D721Med (cell line): ENCODE measurements at regions not wholly inside any gene's neighbourhood (a gene's known extent, or its start where the extent isn't known, plus 50 kb on each side); places are given as distances from the start of the nearest gene placed in this dataset.
"Not testable (repeated sequence)": the region's sequence is repeated elsewhere in the genome, so short reads cannot be mapped to it uniquely, and the experiment has no call there.

Experiments
- DNase-seq: peaks from one replicate; pipeline ENCODE4 v3.0.0; 2011; ENCODE audit warnings: low spot score; ENCODE audit not compliant: insufficient read length
- FAIRE-seq: peaks from 2 replicates; lab custom pipeline; 2011; peaks lifted over from hg19 to GRCh38; lab: Jason Lieb, UNC
- TF ChIP-seq, protein P1 (sequence below): IDR thresholded peaks from 2 replicates; pipeline ENCODE4 v1.5.1; 2012; ENCODE audit warnings: mild to moderate bottlenecking, control low read depth; ENCODE audit not compliant: insufficient read depth; ENCODE audit errors: missing control alignments

DNA sequence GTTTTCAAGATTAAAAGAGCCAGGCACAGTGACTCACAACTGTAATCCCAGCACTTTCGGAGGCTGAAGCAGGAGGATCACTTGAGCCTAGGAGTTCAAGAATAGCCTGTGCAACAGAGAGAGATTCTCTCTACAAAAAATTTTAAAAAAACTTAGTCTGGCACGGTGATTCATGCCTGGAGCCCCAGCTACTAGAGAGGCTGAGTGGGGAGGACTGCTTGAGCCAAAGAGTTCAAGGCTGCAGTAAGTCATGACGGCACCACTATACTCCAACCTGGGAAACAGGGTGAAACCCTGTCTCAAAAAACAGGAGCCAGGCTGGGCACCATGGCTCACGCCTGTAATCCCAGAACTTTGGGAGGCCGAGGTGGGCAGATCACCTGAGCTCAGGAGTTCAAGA lies 86.6 kb upstream of the KCTD7 start:
- FAIRE-seq (no peak), DNase-seq (no peak)
- TF ChIP-seq, protein P1, sequence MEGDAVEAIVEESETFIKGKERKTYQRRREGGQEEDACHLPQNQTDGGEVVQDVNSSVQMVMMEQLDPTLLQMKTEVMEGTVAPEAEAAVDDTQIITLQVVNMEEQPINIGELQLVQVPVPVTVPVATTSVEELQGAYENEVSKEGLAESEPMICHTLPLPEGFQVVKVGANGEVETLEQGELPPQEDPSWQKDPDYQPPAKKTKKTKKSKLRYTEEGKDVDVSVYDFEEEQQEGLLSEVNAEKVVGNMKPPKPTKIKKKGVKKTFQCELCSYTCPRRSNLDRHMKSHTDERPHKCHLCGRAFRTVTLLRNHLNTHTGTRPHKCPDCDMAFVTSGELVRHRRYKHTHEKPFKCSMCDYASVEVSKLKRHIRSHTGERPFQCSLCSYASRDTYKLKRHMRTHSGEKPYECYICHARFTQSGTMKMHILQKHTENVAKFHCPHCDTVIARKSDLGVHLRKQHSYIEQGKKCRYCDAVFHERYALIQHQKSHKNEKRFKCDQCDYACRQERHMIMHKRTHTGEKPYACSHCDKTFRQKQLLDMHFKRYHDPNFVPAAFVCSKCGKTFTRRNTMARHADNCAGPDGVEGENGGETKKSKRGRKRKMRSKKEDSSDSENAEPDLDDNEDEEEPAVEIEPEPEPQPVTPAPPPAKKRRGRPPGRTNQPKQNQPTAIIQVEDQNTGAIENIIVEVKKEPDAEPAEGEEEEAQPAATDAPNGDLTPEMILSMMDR, result no peak

DNA sequence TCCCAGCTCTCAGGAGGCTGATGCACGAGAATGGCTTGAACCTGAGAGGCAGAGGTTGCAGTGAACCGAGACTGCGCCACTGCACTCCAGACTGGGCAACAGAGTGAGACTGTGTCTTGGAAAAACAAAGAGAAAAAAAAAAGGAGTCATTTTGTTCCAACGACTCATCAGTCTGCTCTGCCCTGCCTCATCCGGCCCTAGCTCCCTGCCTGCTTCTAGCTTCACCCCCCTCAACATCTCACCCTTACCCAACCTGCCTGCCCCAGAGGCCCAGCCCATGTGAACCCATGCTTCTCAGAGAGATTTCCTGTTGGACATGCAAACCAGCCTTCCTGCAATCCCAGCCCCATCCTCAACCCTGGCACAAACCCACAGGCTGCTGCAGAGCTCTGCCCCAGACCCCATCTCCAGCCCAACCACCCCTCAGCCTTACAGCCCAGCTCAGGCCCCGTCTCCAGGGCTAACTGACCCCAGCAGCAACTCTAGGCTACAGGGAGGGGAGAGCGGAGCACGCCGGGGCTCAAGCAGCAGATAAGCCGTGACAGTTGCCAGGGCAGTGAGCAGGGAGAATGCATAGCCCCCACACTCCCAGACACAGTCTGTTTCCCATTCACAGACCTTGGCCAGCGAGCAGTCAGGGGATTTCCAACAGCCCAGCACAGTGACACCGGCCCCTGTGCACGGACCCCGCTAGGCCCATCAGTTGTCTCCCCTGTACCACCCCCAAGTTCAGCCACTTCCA lies 86.0 kb upstream of the KCTD7 start:
- TF ChIP-seq, protein P1, result no peak
- DNase-seq (no peak), FAIRE-seq (no peak)

DNA sequence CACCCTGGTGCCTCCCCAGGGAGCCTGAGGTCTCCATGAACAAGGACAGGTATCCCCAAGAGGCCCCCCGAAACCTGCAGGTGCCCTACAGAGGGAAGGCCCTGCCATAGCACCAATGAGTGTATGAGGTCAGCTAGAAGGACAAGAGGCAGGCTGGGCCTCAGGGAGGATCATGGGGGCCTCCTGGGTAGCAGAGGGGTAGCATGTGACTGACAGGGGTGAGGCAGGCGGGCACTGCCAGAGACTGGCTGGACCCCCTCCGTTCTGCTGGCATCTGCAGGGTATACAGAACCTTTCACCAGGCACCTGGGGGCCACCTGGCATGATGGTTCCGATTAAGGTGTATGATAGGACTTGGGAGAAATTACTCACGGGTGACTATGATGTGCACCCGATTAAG lies 79.2 kb upstream of the KCTD7 start:
- DNase-seq, result no peak
- no peak for FAIRE-seq
- TF ChIP-seq, protein P1, result no peak

DNA sequence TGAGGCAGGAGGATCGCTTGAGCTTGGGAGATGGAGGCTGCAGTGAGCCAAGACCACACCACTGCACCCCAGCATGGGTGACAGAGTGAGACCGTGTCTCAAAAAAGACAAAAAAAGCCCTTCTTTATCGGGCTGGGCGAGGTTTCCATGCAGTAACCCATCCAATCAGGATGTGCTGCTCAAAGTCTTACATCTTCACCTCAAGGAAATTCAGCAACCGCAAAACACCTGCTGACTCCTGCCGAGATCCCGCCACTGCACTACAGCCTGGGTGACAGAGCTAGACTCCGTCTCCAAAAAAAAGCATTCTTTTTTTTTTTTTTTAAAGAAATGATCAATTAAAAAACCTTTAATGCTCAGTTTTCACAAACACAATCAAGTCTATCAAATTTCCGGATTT lies 75.7 kb upstream of the KCTD7 start:
- TF ChIP-seq, protein P1, result no peak
- FAIRE-seq (no peak), DNase-seq (no peak)

GRCh38 chr7:66553675-66554074 lies 75.0 kb upstream of the KCTD7 start:
- FAIRE-seq, DNase-seq: not testable (repeated sequence)

DNA sequence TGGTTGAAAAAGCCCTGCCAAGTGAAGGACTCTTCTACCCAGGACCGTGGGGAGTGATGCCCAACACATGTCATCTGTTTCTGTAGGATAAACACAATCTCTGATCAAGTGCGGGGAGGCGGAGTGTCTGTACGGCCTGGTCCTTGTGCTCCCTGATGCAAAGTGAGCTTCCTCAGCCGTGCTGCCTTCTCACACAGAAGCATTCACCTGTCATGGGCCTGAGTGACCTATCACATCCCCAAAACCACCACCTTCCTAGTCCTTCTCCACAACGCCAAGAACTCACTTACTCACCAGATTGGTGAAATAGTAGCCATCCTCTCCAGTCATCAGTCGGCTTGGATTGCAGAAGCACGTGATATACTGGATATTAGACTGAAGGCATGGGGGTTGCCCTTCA lies 74.4 kb upstream of the KCTD7 start:
- not testable (repeated sequence) for FAIRE-seq, DNase-seq

GRCh38 chr7:66554842-66555430 lies 73.7 kb upstream of the KCTD7 start:
- DNase-seq, FAIRE-seq: not testable (repeated sequence)

- TF ChIP-seq, protein P1, result no peak
- DNase-seq (no peak), FAIRE-seq (no peak)
Measured at GRCh38 chr7:66556177-66556548, 72.5 kb upstream of the KCTD7 start.
